Epithelial cell of proximal tubule (primary cell): ENCODE measurements at regions not wholly inside any gene's neighbourhood (a gene's known extent, or its start where the extent isn't known, plus 50 kb on each side); places are given as distances from the start of the nearest gene placed in this dataset.
"Not testable (repeated sequence)": the region's sequence is repeated elsewhere in the genome, so short reads cannot be mapped to it uniquely, and the experiment has no call there.

Source experiments
- DNase-seq: peaks from one replicate; pipeline ENCODE4 v3.0.0-alpha.2; 2011; ENCODE audit warnings: low read depth
- H3K4me3 ChIP-seq: 2 replicates; pipeline ENCODE4 v1.5.1; 2011; ENCODE audit warnings: low read depth, mild to moderate bottlenecking, low read length
- CTCF ChIP-seq: conservative IDR thresholded peaks from 2 replicates; pipeline ENCODE4 v1.5.1; 2012; ENCODE audit warnings: low read depth, mild to moderate bottlenecking, low read length

GRCh38 chr16:14015948-14016347 is 55.2 kb upstream of the MRTFB start:
- no peak for TF ChIP-seq CTCF
- peak; percentile 79 for DNase-seq
- peak overlapping the region; percentile 26 for H3K4me3 ChIP-seq

- DNase-seq, H3K4me3 ChIP-seq: not testable (repeated sequence)
These were observed 54.8 kb upstream of the MRTFB start for GRCh38 chr16:14016362-14016761.

GRCh38 chr16:14017886-14018285 is 53.2 kb upstream of the MRTFB start:
- TF ChIP-seq CTCF, result no peak
- DNase-seq, result no peak
- H3K4me3 ChIP-seq, result no peak overlapping the region

- no peak overlapping the region for H3K4me3 ChIP-seq
- DNase-seq, result peak; percentile 30
- peak; percentile 41 for TF ChIP-seq CTCF
These were observed 52.3 kb upstream of the MRTFB start for GRCh38 chr16:14018851-14019250.

- TF ChIP-seq CTCF, result no peak
- no peak overlapping the region for H3K4me3 ChIP-seq
- DNase-seq, result no peak
These were observed 51.0 kb upstream of the MRTFB start for GRCh38 chr16:14020141-14020540.
